ENCODE measurements at regions not wholly inside any gene's neighbourhood (a gene's known extent, or its start where the extent isn't known, plus 50 kb on each side); places are given as distances from the start of the nearest gene placed in this dataset.

- no peak for DNase-seq (ENCODE audit: low read depth in 2 of 3, low spot score in 2 of 3)
Measured at GRCh38 chr7:121456015-121456414, 59.9 kb upstream of the FAM3C start.

- DNase-seq (ENCODE audit: low read depth in 2 of 3, low spot score in 2 of 3): no peak
Measured at GRCh38 chr7:121452389-121452788, 56.3 kb upstream of the FAM3C start.

GRCh38 chr7:121451367-121452094 lies 55.4 kb upstream of the FAM3C start:
- DNase-seq (ENCODE audit: low read depth in 2 of 3, low spot score in 2 of 3): no peak

- DNase-seq (ENCODE audit: low read depth in 2 of 3, low spot score in 2 of 3): no peak
Measured at GRCh38 chr7:121450631-121451198, 54.6 kb upstream of the FAM3C start.

- no peak for DNase-seq (ENCODE audit: low read depth in 2 of 3, low spot score in 2 of 3)
Measured at GRCh38 chr7:121449735-121450240, 53.7 kb upstream of the FAM3C start.

- no peak for DNase-seq (ENCODE audit: low read depth in 2 of 3, low spot score in 2 of 3)
Measured at GRCh38 chr7:121449329-121449728, 53.2 kb upstream of the FAM3C start.

GRCh38 chr7:121448429-121448828 lies 52.3 kb upstream of the FAM3C start:
- DNase-seq (ENCODE audit: low read depth in 2 of 3, low spot score in 2 of 3): no peak

- DNase-seq (ENCODE audit: low read depth in 2 of 3, low spot score in 2 of 3): no peak
Measured at GRCh38 chr7:121447911-121448300, 51.8 kb upstream of the FAM3C start.

- no peak for DNase-seq (ENCODE audit: low read depth in 2 of 3, low spot score in 2 of 3)
Measured at GRCh38 chr7:121447243-121447910, 51.3 kb upstream of the FAM3C start.

- DNase-seq (ENCODE audit: low read depth in 2 of 3, low spot score in 2 of 3): no peak
Measured at GRCh38 chr7:121446526-121446925, 50.4 kb upstream of the FAM3C start.

All from activated CD8-positive, alpha-beta memory T cell treated with anti-CD3 and anti-CD28 coated beads for 48 hours (primary cell).